ENCODE measurements at regions not wholly inside any gene's neighbourhood (a gene's known extent, or its start where the extent isn't known, plus 50 kb on each side); places are given as distances from the start of the nearest gene placed in this dataset.

DNA sequence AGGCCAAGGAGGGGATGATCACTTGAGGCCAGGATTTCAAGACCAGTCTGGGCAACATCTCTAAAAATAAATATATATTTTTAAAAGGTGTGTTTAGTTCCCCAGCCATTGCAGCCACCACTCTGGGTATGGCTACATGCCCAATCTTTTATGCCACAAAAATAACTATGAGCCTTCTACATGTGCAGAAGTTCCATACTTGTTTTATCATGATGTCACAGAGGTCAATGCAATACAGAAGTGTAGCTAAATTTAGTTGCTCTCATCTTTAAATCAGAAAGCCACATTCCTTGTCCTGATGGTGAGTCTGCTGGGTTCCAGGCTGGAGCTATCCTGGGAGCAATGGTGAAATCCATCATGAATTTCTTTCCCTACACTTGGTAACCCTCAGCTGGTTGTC, 436.3 kb downstream of the DYNC2H1 start (continued):
- TF ChIP-seq HDAC6 (IDR thresholded peaks at IDR 0.05; ENCODE audit: unreplicated experiment) (no peak), NR2C2 (IDR thresholded peaks at IDR 0.05; ENCODE audit: borderline replicate concordance, control insufficient read depth, insufficient read length, low read depth) (no peak), IRF4 (IDR thresholded peaks at IDR 0.05; ENCODE audit: low read depth, low read length) (no peak), ASH2L (IDR thresholded peaks at IDR 0.05; ENCODE audit: borderline replicate concordance, low read depth) (no peak)

DNA sequence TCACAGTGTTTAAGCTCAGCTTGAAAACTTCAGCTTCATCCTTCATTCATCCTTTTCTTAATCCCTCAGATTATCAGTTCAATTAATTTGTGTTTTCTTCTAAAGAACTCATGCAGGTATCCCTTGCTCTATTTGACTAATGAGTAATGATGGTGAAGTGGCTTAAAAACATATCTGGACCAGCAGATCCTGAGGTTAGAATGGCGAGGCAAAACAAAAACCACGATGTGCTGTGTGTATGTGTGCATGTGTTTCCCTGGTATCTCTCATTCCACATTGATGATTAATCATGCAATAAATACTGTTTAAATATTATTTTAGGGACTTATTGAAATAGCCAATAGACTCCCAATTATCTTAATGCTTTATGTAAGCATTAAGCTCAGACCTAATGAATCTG, 437.0 kb downstream of the DYNC2H1 start:
- Histone ChIP-seq H3K4me2 (ENCODE audit: control insufficient read depth, insufficient read depth) (no peak overlapping the region), H2AFZ (ENCODE audit: control insufficient read depth, low read depth, low read length) (no peak overlapping the region), H3K27me3 (replicated peaks in 1 of 2; ENCODE audit: control insufficient read depth in 2 of 2, insufficient read depth in 2 of 2, low read length in 1 of 2) (no peaks in the 10 kb centered on the region), H3K79me2 (ENCODE audit: control insufficient read depth, insufficient read depth, low read length) (no peaks in the 10 kb centered on the region), H4K20me1 (ENCODE audit: control insufficient read depth, insufficient read depth) (no peaks in the 10 kb centered on the region), H3K27ac (ENCODE audit: control insufficient read depth, insufficient read depth) (no peak overlapping the region), H3K9me3 (replicated peaks; ENCODE audit: control insufficient read depth, insufficient read depth, low read length) (no peaks in the 10 kb centered on the region; the same call in 2 of the 3 replicates), H3K36me3 (ENCODE audit: control insufficient read depth in 2 of 2, insufficient read depth in 2 of 2, low read length in 1 of 2) (no peaks in the 10 kb centered on the region), H3K4me1 (ENCODE audit: control insufficient read depth, insufficient read depth, low read length) (no peaks in the 10 kb centered on the region), H3K4me3 (no peak overlapping the region), H3K9ac (ENCODE audit: control insufficient read depth, insufficient read depth, low read length) (no peak overlapping the region)
- no TSS peak for BruUV-seq (replicated peaks)
- no peak for DNase-seq (ENCODE audit: low read depth, low spot score)
- SMC1A ChIA-PET (ENCODE audit: uncharacterized antibody, unreplicated experiment) = interaction anchor here (2.1 kb wide), 1 partner anchor 10 kb away, joined by 6 read pairs; no protein-coding TSS in a partner anchor
- in situ Hi-C loops (cut with MboI) (no loop called here), intact Hi-C loops (cut with micrococcal nuclease; ENCODE audit: unreplicated experiment) (no loop called here)
- ATAC-seq = no peak
- no peak for FAIRE-seq
- CTCF ChIA-PET = interaction anchor here (1.2 to 2.2 kb wide), 3 partner anchors 8 to 11 kb away, joined by 3 to 5 read pairs (median 5); no protein-coding TSS in a partner anchor
- 2% methylated on average over 2 of the region's 2 CpGs for WGBS (ENCODE audit: insufficient coverage, insufficient replicate concordance, low lambda C conversion rate, missing lambda C conversion rate)
- RAD21 ChIA-PET (ENCODE audit: unreplicated experiment) = no interaction called here
- POLR2A ChIA-PET = no interaction called here
- TF ChIP-seq SRF (IDR thresholded peaks at IDR 0.05; ENCODE audit: low read depth in 2 of 2, low read length in 2 of 2) (no peak), GATAD2B (conservative IDR thresholded peaks at IDR 0.05; ENCODE audit: low read depth) (no peak), KDM1A (IDR thresholded peaks at IDR 0.05; ENCODE audit: borderline replicate concordance) (no peak), SREBF2 (IDR thresholded peaks at IDR 0.05; ENCODE audit: low read length) (no peak), SIX5 (IDR thresholded peaks at IDR 0.05; ENCODE audit: low read depth, low read length, severe bottlenecking) (no peak), REST (IDR thresholded peaks at IDR 0.05; ENCODE audit: low read depth, low read length) (no peak), PAX8 (IDR thresholded peaks at IDR 0.05) (no peak), IRF4 (IDR thresholded peaks at IDR 0.05; ENCODE audit: low read depth, low read length) (no peak), EP300 (IDR thresholded peaks at IDR 0.05; ENCODE audit: borderline replicate concordance in 1 of 2, control insufficient read depth in 1 of 2, low read depth in 2 of 2, low read length in 2 of 2) (no peak)
- TF ChIP-seq, protein P1, sequence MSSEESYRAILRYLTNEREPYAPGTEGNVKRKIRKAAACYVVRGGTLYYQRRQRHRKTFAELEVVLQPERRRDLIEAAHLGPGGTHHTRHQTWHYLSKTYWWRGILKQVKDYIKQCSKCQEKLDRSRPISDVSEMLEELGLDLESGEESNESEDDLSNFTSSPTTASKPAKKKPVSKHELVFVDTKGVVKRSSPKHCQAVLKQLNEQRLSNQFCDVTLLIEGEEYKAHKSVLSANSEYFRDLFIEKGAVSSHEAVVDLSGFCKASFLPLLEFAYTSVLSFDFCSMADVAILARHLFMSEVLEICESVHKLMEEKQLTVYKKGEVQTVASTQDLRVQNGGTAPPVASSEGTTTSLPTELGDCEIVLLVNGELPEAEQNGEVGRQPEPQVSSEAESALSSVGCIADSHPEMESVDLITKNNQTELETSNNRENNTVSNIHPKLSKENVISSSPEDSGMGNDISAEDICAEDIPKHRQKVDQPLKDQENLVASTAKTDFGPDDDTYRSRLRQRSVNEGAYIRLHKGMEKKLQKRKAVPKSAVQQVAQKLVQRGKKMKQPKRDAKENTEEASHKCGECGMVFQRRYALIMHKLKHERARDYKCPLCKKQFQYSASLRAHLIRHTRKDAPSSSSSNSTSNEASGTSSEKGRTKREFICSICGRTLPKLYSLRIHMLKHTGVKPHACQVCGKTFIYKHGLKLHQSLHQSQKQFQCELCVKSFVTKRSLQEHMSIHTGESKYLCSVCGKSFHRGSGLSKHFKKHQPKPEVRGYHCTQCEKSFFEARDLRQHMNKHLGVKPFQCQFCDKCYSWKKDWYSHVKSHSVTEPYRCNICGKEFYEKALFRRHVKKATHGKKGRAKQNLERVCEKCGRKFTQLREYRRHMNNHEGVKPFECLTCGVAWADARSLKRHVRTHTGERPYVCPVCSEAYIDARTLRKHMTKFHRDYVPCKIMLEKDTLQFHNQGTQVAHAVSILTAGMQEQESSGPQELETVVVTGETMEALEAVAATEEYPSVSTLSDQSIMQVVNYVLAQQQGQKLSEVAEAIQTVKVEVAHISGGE (CRISPR knock-in tag; IDR thresholded peaks at IDR 0.05) = no peak
- TF ChIP-seq, protein P2, sequence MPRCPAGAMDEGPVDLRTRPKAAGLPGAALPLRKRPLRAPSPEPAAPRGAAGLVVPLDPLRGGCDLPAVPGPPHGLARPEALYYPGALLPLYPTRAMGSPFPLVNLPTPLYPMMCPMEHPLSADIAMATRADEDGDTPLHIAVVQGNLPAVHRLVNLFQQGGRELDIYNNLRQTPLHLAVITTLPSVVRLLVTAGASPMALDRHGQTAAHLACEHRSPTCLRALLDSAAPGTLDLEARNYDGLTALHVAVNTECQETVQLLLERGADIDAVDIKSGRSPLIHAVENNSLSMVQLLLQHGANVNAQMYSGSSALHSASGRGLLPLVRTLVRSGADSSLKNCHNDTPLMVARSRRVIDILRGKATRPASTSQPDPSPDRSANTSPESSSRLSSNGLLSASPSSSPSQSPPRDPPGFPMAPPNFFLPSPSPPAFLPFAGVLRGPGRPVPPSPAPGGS (IDR thresholded peaks at IDR 0.05; ENCODE audit: borderline replicate concordance, insufficient read depth, low read depth, low read length, poor library complexity, severe bottlenecking) = no peak

Measured in GM12878 (cell line).